ENCODE measurements at regions not wholly inside any gene's neighbourhood (a gene's known extent, or its start where the extent isn't known, plus 50 kb on each side); places are given as distances from the start of the nearest gene placed in this dataset.

GRCh38 chr5:34496260-34496691, 159.9 kb upstream of the RAI14 start:
- ChIA-PET CTCF (interaction anchor here (1.7 to 2.2 kb wide), 2 partner anchors 10 to 402 kb away, joined by 6 to 7 read pairs; no protein-coding TSS in a partner anchor), POLR2A (no interaction called here)
- Mint-ChIP-seq H3K36me3 (ENCODE audit: low read depth) (no peaks in the 10 kb centered on the region), H3K9me3 (ENCODE audit: insufficient read depth) (no peaks in the 10 kb centered on the region), H3K4me1 (ENCODE audit: low read depth) (peaks cover 10% of the 10 kb centered on the region), H3K27me3 (ENCODE audit: low read depth) (peaks cover 2% of the 10 kb centered on the region), H3K4me3 (no peak overlapping the region), H3K27ac (no peak overlapping the region)
- DNase-seq (no peak), ATAC-seq (no peak)

- CTCF ChIA-PET = interaction anchor here (1.7 to 2.2 kb wide), 2 partner anchors 11 to 401 kb away, joined by 6 to 7 read pairs; no protein-coding TSS in a partner anchor
- peaks cover 2% of the 10 kb centered on the region for H3K27me3 Mint-ChIP-seq (ENCODE audit: low read depth)
- ATAC-seq (no peak), DNase-seq (no peak)
- no peak overlapping the region for H3K4me3 Mint-ChIP-seq
- no peaks in the 10 kb centered on the region for H3K36me3 Mint-ChIP-seq (ENCODE audit: low read depth)
- peaks cover 10% of the 10 kb centered on the region for H3K4me1 Mint-ChIP-seq (ENCODE audit: low read depth)
- no peak overlapping the region for H3K27ac Mint-ChIP-seq
- no peaks in the 10 kb centered on the region for H3K9me3 Mint-ChIP-seq (ENCODE audit: insufficient read depth)
- POLR2A ChIA-PET = interaction anchor here (0.6 kb wide), 1 partner anchor 14 kb away, joined by 4 read pairs; no protein-coding TSS in a partner anchor
Observed at GRCh38 chr5:34496701-34497469, 159.2 kb upstream of the RAI14 start.

DNA sequence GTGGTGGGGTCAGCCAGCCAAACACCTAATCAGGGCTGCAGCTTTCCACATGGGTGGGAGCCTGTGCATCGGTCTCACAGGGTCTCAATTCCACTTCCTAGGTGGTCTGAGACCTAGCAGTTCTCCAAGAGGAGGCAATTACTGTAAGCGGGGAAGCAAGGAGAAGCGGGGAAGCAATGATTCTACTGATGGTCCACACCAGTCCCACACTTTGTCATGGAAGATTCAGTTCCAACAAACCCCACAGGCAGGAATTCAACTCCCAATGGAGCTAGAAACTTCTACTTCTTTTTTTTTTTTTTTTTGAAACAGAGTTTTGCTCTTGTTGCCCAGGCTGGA, 158.7 kb upstream of the RAI14 start:
- Mint-ChIP-seq H3K36me3 (ENCODE audit: low read depth) (no peaks in the 10 kb centered on the region), H3K9me3 (ENCODE audit: insufficient read depth) (no peaks in the 10 kb centered on the region), H3K27ac (no peak overlapping the region), H3K27me3 (ENCODE audit: low read depth) (peaks cover 2% of the 10 kb centered on the region), H3K4me1 (ENCODE audit: low read depth) (peaks cover 10% of the 10 kb centered on the region), H3K4me3 (no peak overlapping the region)
- DNase-seq = no peak
- ChIA-PET POLR2A (no interaction called here), CTCF (interaction anchor here (1.7 to 2.2 kb wide), 2 partner anchors 11 to 401 kb away, joined by 6 to 7 read pairs; no protein-coding TSS in a partner anchor)
- no peak for ATAC-seq

- Mint-ChIP-seq H3K4me1 (ENCODE audit: low read depth) (peaks cover 10% of the 10 kb centered on the region), H3K27me3 (ENCODE audit: low read depth) (no peaks in the 10 kb centered on the region), H3K27ac (no peak overlapping the region), H3K36me3 (ENCODE audit: low read depth) (no peaks in the 10 kb centered on the region), H3K4me3 (no peak overlapping the region), H3K9me3 (ENCODE audit: insufficient read depth) (no peaks in the 10 kb centered on the region)
- no peak for DNase-seq
- CTCF ChIA-PET = interaction anchor here (1.3 to 1.7 kb wide), 2 partner anchors 24 to 26 kb away, joined by 4 to 5 read pairs; no protein-coding TSS in a partner anchor
- ATAC-seq = no peak
- POLR2A ChIA-PET = no interaction called here
Observed at GRCh38 chr5:34498572-34498971, 157.6 kb upstream of the RAI14 start.

- no peak overlapping the region for H3K4me3 Mint-ChIP-seq
- CTCF ChIA-PET = interaction anchor here (1.3 to 1.7 kb wide), 2 partner anchors 24 to 25 kb away, joined by 4 to 5 read pairs; no protein-coding TSS in a partner anchor
- DNase-seq = peak; percentile 22
Observed at GRCh38 chr5:34499001-34499734, 157.0 kb upstream of the RAI14 start.

GRCh38 chr5:34500236-34500847, 155.8 kb upstream of the RAI14 start:
- DNase-seq (no peak), ATAC-seq (no peak)
- no peak overlapping the region for H3K27ac Mint-ChIP-seq
- CTCF ChIA-PET = interaction anchor here (1.1 kb wide), 1 partner anchor 23 kb away, joined by 4 read pairs; no protein-coding TSS in a partner anchor
- POLR2A ChIA-PET = interaction anchor here (0.7 kb wide), 1 partner anchor 415 kb away, joined by 3 read pairs; the partner anchor contains the start of genes BRIX1 and RAD1
- H3K4me3 Mint-ChIP-seq = no peak overlapping the region
- H3K9me3 Mint-ChIP-seq (ENCODE audit: insufficient read depth) = no peaks in the 10 kb centered on the region
- no peaks in the 10 kb centered on the region for H3K36me3 Mint-ChIP-seq (ENCODE audit: low read depth)
- H3K27me3 Mint-ChIP-seq (ENCODE audit: low read depth) = peaks cover 7% of the 10 kb centered on the region
- H3K4me1 Mint-ChIP-seq (ENCODE audit: low read depth) = peaks cover 10% of the 10 kb centered on the region

More at GRCh38 chr5:34499001-34499734, 157.0 kb upstream of the RAI14 start:
- H3K4me1 Mint-ChIP-seq (ENCODE audit: low read depth) = peaks cover 10% of the 10 kb centered on the region
- POLR2A ChIA-PET = no interaction called here
- H3K27ac Mint-ChIP-seq = no peak overlapping the region
- no peaks in the 10 kb centered on the region for H3K9me3 Mint-ChIP-seq (ENCODE audit: insufficient read depth)
- peak; percentile 30 for ATAC-seq
- no peaks in the 10 kb centered on the region for H3K36me3 Mint-ChIP-seq (ENCODE audit: low read depth)
- no peaks in the 10 kb centered on the region for H3K27me3 Mint-ChIP-seq (ENCODE audit: low read depth)

- peaks cover 9% of the 10 kb centered on the region for H3K27me3 Mint-ChIP-seq (ENCODE audit: low read depth)
- no peak overlapping the region for H3K27ac Mint-ChIP-seq
- no peaks in the 10 kb centered on the region for H3K36me3 Mint-ChIP-seq (ENCODE audit: low read depth)
- H3K4me1 Mint-ChIP-seq (ENCODE audit: low read depth) = peaks cover 10% of the 10 kb centered on the region
- no peak overlapping the region for H3K4me3 Mint-ChIP-seq
- H3K9me3 Mint-ChIP-seq (ENCODE audit: insufficient read depth) = no peaks in the 10 kb centered on the region
- ATAC-seq (no peak), DNase-seq (no peak)
- ChIA-PET POLR2A (interaction anchor here (0.6 to 0.7 kb wide), 2 partner anchors 32 to 414 kb away, joined by 3 read pairs; partner anchors contain the start of genes BRIX1 and RAD1), CTCF (interaction anchor here (1.1 kb wide), 1 partner anchor 22 kb away, joined by 4 read pairs; no protein-coding TSS in a partner anchor)
Observed at GRCh38 chr5:34501016-34501415, 155.1 kb upstream of the RAI14 start.

DNA sequence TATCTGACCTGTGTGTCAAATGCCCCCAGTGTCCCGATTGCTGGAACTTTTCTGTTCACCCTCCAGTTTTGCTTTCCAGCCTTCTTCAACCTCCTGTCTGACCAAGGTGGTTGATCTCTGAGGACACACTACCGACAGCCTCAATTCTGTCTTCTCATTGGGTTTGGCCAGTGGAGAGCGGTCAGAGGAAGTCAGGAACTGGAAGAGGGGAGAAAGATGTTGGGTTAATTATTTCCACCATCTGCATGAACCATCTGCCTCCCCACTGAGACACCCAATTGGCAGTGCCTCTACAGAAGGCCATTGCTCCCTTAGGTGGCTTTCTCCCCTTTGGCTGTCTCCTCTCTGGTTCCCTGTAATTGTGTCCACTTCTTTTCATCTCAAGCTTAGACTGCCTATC, 154.3 kb upstream of the RAI14 start:
- H3K27ac Mint-ChIP-seq = no peak overlapping the region
- DNase-seq (no peak), ATAC-seq (no peak)
- CTCF ChIA-PET = interaction anchor here (1.8 kb wide), 1 partner anchor 15 kb away, joined by 6 read pairs; no protein-coding TSS in a partner anchor
- POLR2A ChIA-PET = no interaction called here
- H3K4me1 Mint-ChIP-seq (ENCODE audit: low read depth) = peaks cover 10% of the 10 kb centered on the region
- H3K4me3 Mint-ChIP-seq = no peak overlapping the region
- peaks cover 9% of the 10 kb centered on the region for H3K27me3 Mint-ChIP-seq (ENCODE audit: low read depth)
- H3K9me3 Mint-ChIP-seq (ENCODE audit: insufficient read depth) = no peaks in the 10 kb centered on the region
- no peaks in the 10 kb centered on the region for H3K36me3 Mint-ChIP-seq (ENCODE audit: low read depth)

DNA sequence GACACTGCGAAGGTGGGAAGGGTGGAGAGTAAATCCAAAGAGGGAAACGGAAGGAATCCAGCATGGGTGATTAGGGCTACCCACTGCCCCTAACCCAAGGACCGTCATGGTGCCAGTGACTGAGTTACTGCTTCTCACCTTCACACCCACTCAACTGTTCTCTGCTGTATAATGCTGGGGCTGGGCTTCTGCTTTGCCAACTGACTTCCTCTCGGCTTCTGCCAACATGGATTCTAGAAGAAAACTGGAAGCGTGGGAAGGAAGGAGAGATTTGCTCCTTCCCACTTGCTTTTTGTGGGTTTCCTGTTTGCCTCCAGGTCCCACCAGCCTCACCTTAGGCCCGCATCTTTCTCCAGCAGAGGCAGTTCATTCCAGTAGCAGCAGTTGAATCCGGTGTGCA, 153.5 kb upstream of the RAI14 start:
- Mint-ChIP-seq H3K27me3 (ENCODE audit: low read depth) (peaks cover 9% of the 10 kb centered on the region), H3K4me1 (ENCODE audit: low read depth) (peaks cover 10% of the 10 kb centered on the region), H3K4me3 (no peak overlapping the region), H3K9me3 (ENCODE audit: insufficient read depth) (no peaks in the 10 kb centered on the region), H3K27ac (no peak overlapping the region), H3K36me3 (ENCODE audit: low read depth) (no peaks in the 10 kb centered on the region)
- ChIA-PET CTCF (interaction anchor here (1.8 kb wide), 1 partner anchor 16 kb away, joined by 6 read pairs; no protein-coding TSS in a partner anchor), POLR2A (no interaction called here)
- no peak for ATAC-seq
- DNase-seq = no peak

DNA sequence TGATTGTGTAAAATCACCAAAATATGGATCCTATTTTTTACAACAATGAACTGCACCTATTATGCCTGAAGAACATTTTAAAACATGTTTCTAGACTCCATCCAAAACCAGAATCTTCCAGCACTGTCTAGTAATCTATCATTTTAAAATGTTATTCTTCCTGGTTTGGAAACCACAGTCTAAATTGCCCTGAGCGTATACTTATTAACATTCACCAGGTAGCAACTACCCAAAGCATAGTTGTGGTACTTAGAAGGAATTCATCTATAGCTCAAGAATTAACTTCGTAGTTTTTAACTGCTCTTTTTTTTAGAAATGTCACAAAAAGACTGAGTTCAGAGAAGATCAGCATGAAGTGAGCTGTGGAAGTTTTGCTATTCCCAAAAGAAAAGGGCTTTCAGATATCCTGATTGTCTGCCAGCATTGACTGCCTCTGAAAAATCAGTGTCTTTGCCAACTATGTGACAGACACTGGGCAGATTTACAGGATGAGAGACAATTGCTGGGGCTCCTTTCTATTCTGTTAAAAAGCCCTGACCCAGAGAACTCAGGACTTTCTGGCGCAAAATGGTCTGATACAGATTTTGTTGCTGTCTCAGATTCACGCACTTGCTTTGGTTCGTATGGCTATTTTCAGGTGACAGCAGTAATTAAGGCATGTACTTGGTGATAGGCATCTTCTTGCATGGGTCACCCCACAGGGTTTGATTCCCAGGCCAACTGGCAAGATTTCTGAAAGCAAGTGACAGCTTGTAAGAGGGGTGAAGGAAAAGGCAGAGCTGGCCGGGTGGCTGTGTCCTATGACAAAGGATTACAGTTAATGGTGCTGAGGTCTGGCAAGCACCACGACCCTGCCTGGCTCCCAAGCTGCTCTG, 152.5 kb upstream of the RAI14 start:
- no peak overlapping the region for H3K4me3 Mint-ChIP-seq
- H3K4me1 Mint-ChIP-seq (ENCODE audit: low read depth) = peaks cover 7% of the 10 kb centered on the region
- H3K27ac Mint-ChIP-seq = no peak overlapping the region
- H3K27me3 Mint-ChIP-seq (ENCODE audit: low read depth) = peaks cover 9% of the 10 kb centered on the region
- DNase-seq (no peak), ATAC-seq (no peak)
- H3K9me3 Mint-ChIP-seq (ENCODE audit: insufficient read depth) = no peaks in the 10 kb centered on the region
- H3K36me3 Mint-ChIP-seq (ENCODE audit: low read depth) = no peaks in the 10 kb centered on the region
- POLR2A ChIA-PET = no interaction called here
- CTCF ChIA-PET = interaction anchor here (1.8 kb wide), 1 partner anchor 17 kb away, joined by 6 read pairs; no protein-coding TSS in a partner anchor

DNA sequence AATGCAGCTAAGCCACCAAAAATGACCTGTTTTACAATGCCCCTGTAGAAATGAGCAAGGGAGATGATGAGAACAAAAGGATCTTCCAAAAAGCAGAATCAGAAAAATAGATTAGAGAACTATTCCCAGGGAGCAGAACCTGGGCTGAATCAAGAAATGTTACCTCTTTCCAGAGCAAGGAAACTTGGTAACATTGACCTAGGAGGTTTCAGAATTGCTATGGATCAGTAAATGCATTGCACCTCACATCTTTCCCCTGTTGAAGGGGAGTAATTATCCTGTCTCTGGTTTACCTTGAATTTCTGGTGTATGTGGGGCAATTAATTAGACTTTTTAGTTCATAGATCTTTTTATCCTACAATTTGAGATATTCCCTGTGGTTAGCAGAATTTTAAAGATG, 151.2 kb upstream of the RAI14 start:
- no peak overlapping the region for H3K4me3 Mint-ChIP-seq
- DNase-seq (no peak), ATAC-seq (no peak)
- no peaks in the 10 kb centered on the region for H3K4me1 Mint-ChIP-seq (ENCODE audit: low read depth)
- H3K27me3 Mint-ChIP-seq (ENCODE audit: low read depth) = peaks cover 9% of the 10 kb centered on the region
- no peaks in the 10 kb centered on the region for H3K9me3 Mint-ChIP-seq (ENCODE audit: insufficient read depth)
- POLR2A ChIA-PET = no interaction called here
- no peak overlapping the region for H3K27ac Mint-ChIP-seq
- H3K36me3 Mint-ChIP-seq (ENCODE audit: low read depth) = no peaks in the 10 kb centered on the region
- CTCF ChIA-PET = interaction anchor here (1.0 kb wide), 1 partner anchor 18 kb away, joined by 3 read pairs; no protein-coding TSS in a partner anchor

All from activated CD8-positive, alpha-beta T cell treated with anti-CD3 and anti-CD28 coated beads, Interleukin-2, amount 10 ng/mL, durations not matched to agents 7 days and 5 days (primary cell).